ENCODE measurements at regions not wholly inside any gene's neighbourhood (a gene's known extent, or its start where the extent isn't known, plus 50 kb on each side); places are given as distances from the start of the nearest gene placed in this dataset.

DNA sequence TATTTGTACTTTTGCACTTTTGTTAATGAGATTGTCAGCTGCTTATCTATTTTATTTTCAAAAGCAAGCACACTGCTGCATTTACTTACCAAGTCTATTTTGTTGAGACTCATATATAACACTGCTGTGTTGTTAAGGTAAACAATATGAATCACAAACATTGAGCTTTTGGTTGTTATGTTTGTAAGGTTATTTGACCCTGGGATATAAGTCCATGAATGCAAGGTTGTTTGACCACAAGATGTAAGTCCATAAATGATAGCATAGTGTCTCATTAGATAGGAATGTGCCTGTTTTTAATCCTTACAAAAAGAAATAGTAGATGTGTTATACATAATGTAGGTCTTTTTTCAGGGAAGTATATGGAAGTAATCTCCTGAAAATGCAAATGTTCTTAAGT is 845.9 kb downstream of the CDH9 start:
- no peaks in the 10 kb centered on the region for H3K36me3 ChIP-seq (ENCODE audit: control insufficient read depth, insufficient read depth, low read length)
- TF ChIP-seq, protein P1, sequence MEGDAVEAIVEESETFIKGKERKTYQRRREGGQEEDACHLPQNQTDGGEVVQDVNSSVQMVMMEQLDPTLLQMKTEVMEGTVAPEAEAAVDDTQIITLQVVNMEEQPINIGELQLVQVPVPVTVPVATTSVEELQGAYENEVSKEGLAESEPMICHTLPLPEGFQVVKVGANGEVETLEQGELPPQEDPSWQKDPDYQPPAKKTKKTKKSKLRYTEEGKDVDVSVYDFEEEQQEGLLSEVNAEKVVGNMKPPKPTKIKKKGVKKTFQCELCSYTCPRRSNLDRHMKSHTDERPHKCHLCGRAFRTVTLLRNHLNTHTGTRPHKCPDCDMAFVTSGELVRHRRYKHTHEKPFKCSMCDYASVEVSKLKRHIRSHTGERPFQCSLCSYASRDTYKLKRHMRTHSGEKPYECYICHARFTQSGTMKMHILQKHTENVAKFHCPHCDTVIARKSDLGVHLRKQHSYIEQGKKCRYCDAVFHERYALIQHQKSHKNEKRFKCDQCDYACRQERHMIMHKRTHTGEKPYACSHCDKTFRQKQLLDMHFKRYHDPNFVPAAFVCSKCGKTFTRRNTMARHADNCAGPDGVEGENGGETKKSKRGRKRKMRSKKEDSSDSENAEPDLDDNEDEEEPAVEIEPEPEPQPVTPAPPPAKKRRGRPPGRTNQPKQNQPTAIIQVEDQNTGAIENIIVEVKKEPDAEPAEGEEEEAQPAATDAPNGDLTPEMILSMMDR (IDR thresholded peaks at IDR 0.05; ENCODE audit: insufficient read depth, low read length, poor library complexity, severe bottlenecking): no peak
- H3K27me3 ChIP-seq (ENCODE audit: control insufficient read depth, insufficient read depth, low read length): no peaks in the 10 kb centered on the region
- no peak for DNase-seq (ENCODE audit: low read depth)
- H3K4me3 ChIP-seq (ENCODE audit: low read depth, low read length): no peak overlapping the region

DNA sequence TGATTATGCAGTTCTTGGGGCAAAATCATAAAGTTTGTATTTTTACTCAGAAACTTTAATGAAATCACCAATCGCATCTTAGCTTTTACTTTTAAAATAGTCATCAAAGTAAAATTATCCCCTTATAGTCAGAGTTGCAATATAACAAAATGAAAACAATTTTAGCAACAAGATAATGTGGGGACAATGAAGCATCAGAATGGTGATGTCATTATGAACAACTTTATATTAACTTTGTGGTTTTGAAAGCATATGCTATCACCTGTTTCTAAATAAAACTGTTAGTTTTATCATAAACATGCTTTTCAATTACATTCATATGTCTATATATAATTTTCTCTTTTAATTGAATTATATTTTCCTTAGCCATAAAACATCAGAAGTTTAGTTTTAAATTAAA is 856.8 kb downstream of the CDH9 start:
- TF ChIP-seq, protein P1 (IDR thresholded peaks at IDR 0.05; ENCODE audit: insufficient read depth, low read length, poor library complexity, severe bottlenecking): no peak
- DNase-seq (ENCODE audit: low read depth): no peak
- H3K4me3 ChIP-seq (ENCODE audit: low read depth, low read length): no peak overlapping the region
- H3K36me3 ChIP-seq (ENCODE audit: control insufficient read depth, insufficient read depth, low read length): no peaks in the 10 kb centered on the region
- H3K27me3 ChIP-seq (ENCODE audit: control insufficient read depth, insufficient read depth, low read length): no peaks in the 10 kb centered on the region

DNA sequence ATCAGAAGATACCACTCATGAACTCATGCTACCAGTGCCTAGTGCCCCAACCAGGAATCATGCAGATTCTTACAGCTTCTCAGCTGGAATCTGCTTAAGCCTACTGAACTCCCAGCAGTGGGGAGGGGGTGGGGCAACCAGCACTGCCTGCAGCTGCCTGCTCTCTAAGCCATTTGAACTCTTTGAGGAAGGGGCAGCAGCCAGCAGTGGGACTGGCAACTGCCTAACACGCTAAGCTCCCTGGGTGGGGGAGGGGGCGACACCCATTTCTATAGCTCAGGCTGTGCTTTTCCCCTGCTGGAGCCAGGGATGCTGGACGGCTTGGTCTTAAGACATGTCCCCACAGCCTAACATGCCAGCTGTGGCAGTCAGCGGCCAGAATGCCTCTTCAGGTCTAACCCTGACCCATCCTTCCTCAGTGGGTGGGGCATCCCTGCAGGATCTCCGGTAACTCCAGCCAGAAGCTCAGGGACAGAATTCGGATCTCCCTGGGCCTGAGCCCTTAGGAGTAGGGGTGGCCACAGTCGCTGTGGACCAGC is 889.7 kb downstream of the CDH9 start:
- DNase-seq (ENCODE audit: low read depth): no peak
- no peak overlapping the region for H3K4me3 ChIP-seq (ENCODE audit: low read depth, low read length)
- TF ChIP-seq, protein P1 (IDR thresholded peaks at IDR 0.05; ENCODE audit: insufficient read depth, low read length, poor library complexity, severe bottlenecking): no peak

DNA sequence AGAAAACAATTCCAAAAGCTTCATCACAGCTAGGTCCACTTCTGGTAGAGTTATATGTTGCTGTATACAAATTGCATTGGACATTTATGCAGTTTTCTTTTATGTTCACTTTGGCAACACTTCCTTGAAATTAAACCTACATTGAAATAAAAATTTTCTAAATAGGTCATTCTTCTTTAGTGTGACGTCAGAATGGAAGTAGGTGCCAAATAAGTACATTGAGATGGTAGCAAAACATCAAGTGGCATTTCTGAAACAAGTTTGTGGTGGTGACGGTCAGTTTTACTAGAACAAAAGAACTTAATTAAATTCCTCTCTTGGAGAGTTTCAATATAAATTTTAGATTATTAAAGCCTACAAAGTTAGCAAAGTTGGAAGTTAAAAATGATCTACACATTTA is 895.1 kb downstream of the CDH9 start:
- no peak for DNase-seq (ENCODE audit: low read depth)
- TF ChIP-seq, protein P1 (IDR thresholded peaks at IDR 0.05; ENCODE audit: insufficient read depth, low read length, poor library complexity, severe bottlenecking): no peak
- Histone ChIP-seq H3K4me3 (ENCODE audit: low read depth, low read length) (no peak overlapping the region), H3K36me3 (ENCODE audit: control insufficient read depth, insufficient read depth, low read length) (no peaks in the 10 kb centered on the region), H3K27me3 (ENCODE audit: control insufficient read depth, insufficient read depth, low read length) (no peaks in the 10 kb centered on the region)

More for the DNA sequence above, 889.7 kb downstream of the CDH9 start:
- no peaks in the 10 kb centered on the region for H3K36me3 ChIP-seq (ENCODE audit: control insufficient read depth, insufficient read depth, low read length)
- H3K27me3 ChIP-seq (ENCODE audit: control insufficient read depth, insufficient read depth, low read length): no peaks in the 10 kb centered on the region

DNA sequence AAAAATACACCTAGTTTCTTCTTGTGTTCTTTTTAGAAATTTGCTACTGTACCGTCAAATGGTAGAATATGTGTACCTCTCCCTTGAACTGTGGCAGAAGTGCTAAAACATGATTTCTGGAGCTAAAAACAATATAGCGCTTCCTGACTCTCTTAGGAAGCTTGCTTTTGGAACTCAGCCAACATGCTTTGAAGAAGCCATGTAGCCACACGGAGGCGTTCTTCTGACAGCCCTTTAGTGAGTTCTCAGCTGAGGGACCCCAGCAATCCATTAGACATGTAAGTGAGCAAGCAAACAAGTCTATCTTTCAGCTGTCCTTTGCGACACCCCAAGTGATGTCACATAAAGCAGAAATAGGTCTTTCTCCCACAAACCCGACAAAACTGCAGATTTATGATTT is 917.0 kb downstream of the CDH9 start:
- Histone ChIP-seq H3K36me3 (ENCODE audit: control insufficient read depth, insufficient read depth, low read length) (no peaks in the 10 kb centered on the region), H3K27me3 (ENCODE audit: control insufficient read depth, insufficient read depth, low read length) (no peaks in the 10 kb centered on the region), H3K4me3 (ENCODE audit: low read depth, low read length) (no peak overlapping the region)
- TF ChIP-seq, protein P1 (IDR thresholded peaks at IDR 0.05; ENCODE audit: insufficient read depth, low read length, poor library complexity, severe bottlenecking): no peak
- no peak for DNase-seq (ENCODE audit: low read depth)

DNA sequence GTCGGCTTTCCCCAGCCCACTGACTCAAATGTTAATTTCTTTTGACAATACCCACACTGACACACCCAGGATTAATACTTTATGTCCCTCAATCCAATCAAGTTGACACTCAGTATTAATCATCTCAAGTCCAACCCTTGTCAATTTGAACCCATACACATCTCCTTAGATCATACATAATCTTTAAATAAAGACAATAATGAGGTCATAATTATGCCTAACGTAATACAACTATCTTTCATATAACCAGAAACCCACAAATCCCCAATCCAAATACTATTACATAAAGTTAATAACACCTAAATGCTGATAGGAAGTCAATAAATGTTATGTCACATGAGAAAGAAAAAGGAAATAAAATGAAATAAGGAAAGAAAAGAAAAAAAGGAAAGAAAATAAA is 934.2 kb downstream of the CDH9 start:
- no peak for DNase-seq (ENCODE audit: low read depth)
- Histone ChIP-seq H3K27me3 (ENCODE audit: control insufficient read depth, insufficient read depth, low read length) (no peaks in the 10 kb centered on the region), H3K36me3 (ENCODE audit: control insufficient read depth, insufficient read depth, low read length) (no peaks in the 10 kb centered on the region), H3K4me3 (ENCODE audit: low read depth, low read length) (no peak overlapping the region)
- TF ChIP-seq, protein P1 (IDR thresholded peaks at IDR 0.05; ENCODE audit: insufficient read depth, low read length, poor library complexity, severe bottlenecking): no peak

All from kidney epithelial cell (primary cell).